ENCODE measurements at regions not wholly inside any gene's neighbourhood (a gene's known extent, or its start where the extent isn't known, plus 50 kb on each side); places are given as distances from the start of the nearest gene placed in this dataset.

- in situ Hi-C loops (cut with MboI), result loop anchor here (5.0 kb wide), 2 partner anchors 733 to 793 kb away; no protein-coding TSS in a partner anchor
Measured at GRCh38 chr4:82200046-82200445, 173.7 kb downstream of the HNRNPD start.

More at GRCh38 chr4:82200046-82200445, 173.7 kb downstream of the HNRNPD start:
- no peak for DNase-seq (ENCODE audit: low read depth, low spot score)
- BruUV-seq (replicated peaks), result no TSS peak
- Histone ChIP-seq H3K9ac (ENCODE audit: control insufficient read depth, insufficient read depth, low read length) (no peak overlapping the region), H3K36me3 (ENCODE audit: control insufficient read depth in 2 of 2, insufficient read depth in 2 of 2, low read length in 1 of 2) (no peaks in the 10 kb centered on the region), H2AFZ (ENCODE audit: control insufficient read depth, low read depth, low read length) (no peak overlapping the region), H3K27me3 (replicated peaks in 1 of 2; ENCODE audit: control insufficient read depth in 2 of 2, insufficient read depth in 2 of 2, low read length in 1 of 2) (no peaks in the 10 kb centered on the region), H4K20me1 (ENCODE audit: control insufficient read depth, insufficient read depth) (no peaks in the 10 kb centered on the region), H3K27ac (ENCODE audit: control insufficient read depth, insufficient read depth) (no peak overlapping the region), H3K9me3 (replicated peaks; ENCODE audit: control insufficient read depth, insufficient read depth, low read length) (no peaks in the 10 kb centered on the region), H3K79me2 (ENCODE audit: control insufficient read depth, insufficient read depth, low read length) (no peaks in the 10 kb centered on the region), H3K4me3 (no peak overlapping the region), H3K4me2 (ENCODE audit: control insufficient read depth, insufficient read depth) (no peak overlapping the region), H3K4me1 (ENCODE audit: control insufficient read depth, insufficient read depth, low read length) (no peaks in the 10 kb centered on the region)
- WGBS (ENCODE audit: insufficient coverage, insufficient replicate concordance, low lambda C conversion rate, missing lambda C conversion rate), result 5% methylated on average over 1 of the region's 1 CpG
- TF ChIP-seq WRNIP1 (IDR thresholded peaks at IDR 0.05; ENCODE audit: borderline replicate concordance, low read depth, low read length), result no peak
- TF ChIP-seq SUPT20H (IDR thresholded peaks at IDR 0.05; ENCODE audit: borderline replicate concordance, control insufficient read depth, low read depth, low read length), result no peak
- no peak for TF ChIP-seq CUX1 (IDR thresholded peaks at IDR 0.05; ENCODE audit: insufficient replicate concordance, low read depth, low read length)
- TF ChIP-seq YY1 (IDR thresholded peaks at IDR 0.05; ENCODE audit: low read depth, low read length), result no peak
- TF ChIP-seq SPI1 (IDR thresholded peaks at IDR 0.05; ENCODE audit: borderline replicate concordance, insufficient read depth, low read depth, low read length), result no peak
- TF ChIP-seq RAD21 (IDR thresholded peaks at IDR 0.05; ENCODE audit: insufficient read depth, low read depth, low read length), result no peak
- TF ChIP-seq RUNX3 (IDR thresholded peaks at IDR 0.05; ENCODE audit: low read length), result no peak
- TF ChIP-seq ZNF24 (IDR thresholded peaks at IDR 0.05), result no peak
- ChIA-PET CTCF (no interaction called here), SMC1A (ENCODE audit: uncharacterized antibody, unreplicated experiment) (no interaction called here), POLR2A (no interaction called here), RAD21 (ENCODE audit: unreplicated experiment) (no interaction called here)
- intact Hi-C loops (cut with micrococcal nuclease; ENCODE audit: unreplicated experiment), result loop anchor here (5.0 kb wide), 1 partner anchor 288 kb away; no protein-coding TSS in a partner anchor
- no peak for FAIRE-seq
- no peak for ATAC-seq

Data from GM12878 (cell line).